GM23338 (cell line): ENCODE measurements at regions not wholly inside any gene's neighbourhood (a gene's known extent, or its start where the extent isn't known, plus 50 kb on each side); places are given as distances from the start of the nearest gene placed in this dataset.

ENCODE experiments used
- CTCF ChIP-seq, 2 experiments: fragments of 200-600 bp in 1 of 2; sonication (generic) in 1 of 2; conservative IDR thresholded peaks; 2 replicates each; pipeline versions ENCODE4 v1.5.1 to v1.6.1; 2016 to 2017; ENCODE audit warnings: antibody characterized with exemption in 2 of 2, low read depth in 2 of 2, mild to moderate bottlenecking in 2 of 2, moderate library complexity in 1 of 2
- EZH2 ChIP-seq: fragments of 200-600 bp; sonication (generic); IDR thresholded peaks from one replicate; pipeline ENCODE4 v1.8.0; 2017; ENCODE audit warnings: antibody characterized with exemption, mild to moderate bottlenecking, low read depth; ENCODE audit not compliant: unreplicated experiment
- EZH2phosphoT487 ChIP-seq: fragments of 200-600 bp; sonication (generic); IDR thresholded peaks from one replicate; pipeline ENCODE4 v1.8.1; 2018; ENCODE audit warnings: antibody characterized with exemption; ENCODE audit not compliant: unreplicated experiment
- JUNB ChIP-seq: IDR thresholded peaks from one replicate; pipeline ENCODE4 v1.6.1; 2016; ENCODE audit warnings: antibody characterized with exemption; ENCODE audit not compliant: unreplicated experiment

- TF ChIP-seq CTCF (conservative IDR thresholded peaks at IDR 0.05; ENCODE audit: low read depth in 2 of 2): no peak
- no peak for TF ChIP-seq EZH2
- TF ChIP-seq JUNB: no peak
- TF ChIP-seq EZH2phosphoT487: no peak
Observed at GRCh38 chr15:26178640-26179220, 315.6 kb upstream of the ATP10A start.
